ENCODE measurements at regions not wholly inside any gene's neighbourhood (a gene's known extent, or its start where the extent isn't known, plus 50 kb on each side); places are given as distances from the start of the nearest gene placed in this dataset.
"Not testable (repeated sequence)": the region's sequence is repeated elsewhere in the genome, so short reads cannot be mapped to it uniquely, and the experiment has no call there.

DNA sequence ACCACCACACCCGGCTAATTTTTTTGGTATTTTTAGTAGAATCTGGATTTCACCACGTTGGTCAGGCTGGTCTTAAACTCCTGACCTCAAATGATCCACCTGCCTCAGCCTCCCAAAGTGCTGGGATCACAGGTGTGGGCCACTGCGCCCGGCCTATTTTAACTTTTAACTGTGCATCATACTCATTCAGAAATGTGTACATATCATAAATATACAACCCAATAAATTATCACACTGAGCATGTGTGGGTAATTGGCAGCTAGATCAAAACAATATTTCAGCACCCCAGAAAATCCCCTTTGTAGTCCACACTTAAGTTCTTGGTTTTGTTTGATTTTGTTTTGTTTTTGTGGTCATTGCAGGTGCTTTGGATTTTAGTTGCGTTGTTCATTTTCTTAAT is 228.9 kb upstream of the ZNF217 start:
- no peak overlapping the region for H3K4me3 ChIP-seq (ENCODE audit: low read length)
- TF ChIP-seq, protein P1, sequence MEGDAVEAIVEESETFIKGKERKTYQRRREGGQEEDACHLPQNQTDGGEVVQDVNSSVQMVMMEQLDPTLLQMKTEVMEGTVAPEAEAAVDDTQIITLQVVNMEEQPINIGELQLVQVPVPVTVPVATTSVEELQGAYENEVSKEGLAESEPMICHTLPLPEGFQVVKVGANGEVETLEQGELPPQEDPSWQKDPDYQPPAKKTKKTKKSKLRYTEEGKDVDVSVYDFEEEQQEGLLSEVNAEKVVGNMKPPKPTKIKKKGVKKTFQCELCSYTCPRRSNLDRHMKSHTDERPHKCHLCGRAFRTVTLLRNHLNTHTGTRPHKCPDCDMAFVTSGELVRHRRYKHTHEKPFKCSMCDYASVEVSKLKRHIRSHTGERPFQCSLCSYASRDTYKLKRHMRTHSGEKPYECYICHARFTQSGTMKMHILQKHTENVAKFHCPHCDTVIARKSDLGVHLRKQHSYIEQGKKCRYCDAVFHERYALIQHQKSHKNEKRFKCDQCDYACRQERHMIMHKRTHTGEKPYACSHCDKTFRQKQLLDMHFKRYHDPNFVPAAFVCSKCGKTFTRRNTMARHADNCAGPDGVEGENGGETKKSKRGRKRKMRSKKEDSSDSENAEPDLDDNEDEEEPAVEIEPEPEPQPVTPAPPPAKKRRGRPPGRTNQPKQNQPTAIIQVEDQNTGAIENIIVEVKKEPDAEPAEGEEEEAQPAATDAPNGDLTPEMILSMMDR (IDR thresholded peaks at IDR 0.05; ENCODE audit: insufficient read depth, low read depth, low read length, missing control alignments): no peak
- no peak for DNase-seq (ENCODE audit: low read depth)

DNA sequence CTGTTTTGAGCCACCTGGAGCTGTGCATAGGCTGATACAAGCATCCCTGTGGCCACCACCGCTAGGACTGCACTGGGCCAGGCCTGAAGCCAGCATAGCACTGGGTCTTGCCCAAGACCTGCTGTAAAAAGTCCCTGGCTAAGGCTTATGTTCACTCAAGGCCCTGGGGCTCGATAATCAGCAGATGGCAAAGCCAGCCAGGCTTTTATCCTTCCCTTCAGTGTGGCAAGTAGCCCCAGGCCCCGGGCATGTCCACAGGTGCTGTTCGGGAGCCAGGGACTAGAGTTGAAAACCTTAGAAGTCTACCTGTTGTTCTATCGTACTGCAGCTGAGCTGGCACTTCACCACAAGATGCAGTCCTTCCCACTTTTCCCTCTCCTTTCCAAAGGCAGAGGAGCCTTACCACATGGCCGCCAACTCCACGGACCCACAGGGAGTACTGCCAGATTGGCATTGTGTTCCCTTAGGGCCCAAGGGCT is 226.4 kb upstream of the ZNF217 start:
- no peak overlapping the region for H3K4me3 ChIP-seq (ENCODE audit: low read length)
- TF ChIP-seq, protein P1 (IDR thresholded peaks at IDR 0.05; ENCODE audit: insufficient read depth, low read depth, low read length, missing control alignments): no peak
- peak; percentile 32 for DNase-seq (ENCODE audit: low read depth)

DNA sequence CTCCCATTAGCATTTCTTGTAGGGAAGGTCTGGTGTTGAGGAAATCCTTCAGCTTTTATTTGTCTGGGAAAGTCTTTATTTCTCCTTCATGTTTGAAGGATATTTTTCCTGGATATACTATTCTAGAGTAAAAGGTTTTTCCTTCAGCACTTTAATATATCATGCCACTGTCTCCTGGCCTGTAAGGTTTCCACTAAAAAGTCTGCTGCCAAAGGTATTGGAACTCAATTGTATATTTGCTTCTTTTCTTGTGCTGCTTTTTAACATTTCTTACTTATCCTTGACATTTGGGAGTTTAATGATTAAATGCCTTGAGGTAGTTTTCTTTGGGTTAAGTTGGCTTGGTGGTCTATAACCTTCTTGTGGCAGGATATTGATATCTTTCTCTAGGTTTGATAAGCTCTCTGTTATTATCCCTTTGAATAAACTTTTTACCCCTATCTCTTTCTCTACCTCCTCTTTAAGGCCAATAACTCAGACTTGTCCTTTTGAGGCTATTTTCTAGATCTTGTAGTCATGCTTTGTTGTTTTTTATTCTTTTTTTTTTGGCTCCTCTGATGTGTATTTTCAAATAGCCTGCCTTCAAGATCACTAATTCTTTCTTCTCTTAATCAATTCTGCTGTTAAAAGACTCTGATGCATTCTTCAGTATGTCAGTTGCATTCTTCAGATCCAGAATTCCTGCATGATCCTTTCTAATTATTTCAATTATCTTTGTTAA is 225.0 kb upstream of the ZNF217 start:
- H3K4me3 ChIP-seq (ENCODE audit: low read length): no peak overlapping the region
- no peak for DNase-seq (ENCODE audit: low read depth)
- TF ChIP-seq, protein P1 (IDR thresholded peaks at IDR 0.05; ENCODE audit: insufficient read depth, low read depth, low read length, missing control alignments): no peak

DNA sequence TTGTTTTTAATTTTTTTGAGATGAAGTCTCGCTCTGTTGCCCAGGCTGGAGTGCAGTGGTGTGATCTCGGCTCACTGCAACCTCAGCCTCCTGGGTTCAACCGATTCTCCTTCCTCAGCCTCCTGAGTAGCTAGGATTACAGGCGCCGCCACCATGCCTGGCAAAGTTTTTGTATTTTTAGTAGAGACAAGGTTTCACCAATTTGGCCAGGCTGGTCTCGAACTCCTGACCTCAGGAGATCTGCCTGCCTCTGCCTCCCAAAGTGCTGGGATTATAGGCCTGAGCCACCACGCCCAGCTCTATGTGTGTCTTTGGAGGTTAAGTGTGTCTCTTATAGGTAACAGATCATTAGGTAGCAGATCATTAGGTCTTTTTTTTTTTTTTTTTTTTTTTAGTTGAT is 223.9 kb upstream of the ZNF217 start:
- DNase-seq (ENCODE audit: low read depth): not testable (repeated sequence)

DNA sequence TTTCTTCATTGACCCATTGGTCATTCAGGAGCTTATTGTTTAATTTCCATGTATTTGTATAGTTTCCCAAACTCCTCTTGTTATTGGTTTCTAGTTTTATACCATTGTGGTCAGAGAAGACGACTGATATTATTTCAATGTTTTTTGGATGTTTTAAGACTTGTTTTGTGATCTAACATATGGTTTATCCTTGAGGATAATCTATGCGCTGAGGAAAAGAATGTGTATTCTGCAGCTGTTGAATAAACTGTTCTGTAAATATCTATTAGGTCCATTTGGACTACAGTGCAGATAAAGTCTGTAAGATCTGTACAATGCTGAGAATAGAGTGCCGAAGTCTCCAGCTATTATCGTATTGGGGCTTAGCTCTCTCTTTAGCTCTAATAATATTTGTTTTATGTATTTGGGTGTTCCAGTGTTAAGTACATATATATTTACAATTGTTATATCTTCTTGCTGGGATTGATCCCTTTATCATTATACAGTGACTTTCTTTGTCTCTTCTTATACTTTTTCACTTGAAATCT is 223.3 kb upstream of the ZNF217 start:
- no peak for DNase-seq (ENCODE audit: low read depth)

More for the DNA sequence above, 223.9 kb upstream of the ZNF217 start:
- not testable (repeated sequence) for H3K4me3 ChIP-seq (ENCODE audit: low read length)

DNA sequence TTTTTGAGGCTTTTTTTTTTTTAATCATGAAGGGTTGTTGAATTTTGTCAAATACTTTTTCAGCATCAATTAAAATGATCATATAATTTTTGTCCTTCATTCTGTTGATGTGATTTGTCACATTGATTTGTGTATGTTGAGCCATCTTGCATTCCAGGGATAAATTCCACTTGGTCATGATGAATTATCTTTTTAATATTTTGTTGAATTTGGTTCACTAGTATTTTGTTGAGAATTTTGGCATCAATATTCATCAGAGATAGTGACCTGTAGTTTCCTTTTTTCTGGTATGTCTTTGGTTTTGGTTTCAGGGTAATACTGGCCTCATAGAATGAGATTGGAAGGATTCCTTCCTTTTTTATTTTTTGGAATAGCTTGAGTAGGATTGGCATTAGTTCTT is 221.9 kb upstream of the ZNF217 start:
- DNase-seq (ENCODE audit: low read depth): no peak
- H3K4me3 ChIP-seq (ENCODE audit: low read length): no peak overlapping the region
- TF ChIP-seq, protein P1 (IDR thresholded peaks at IDR 0.05; ENCODE audit: insufficient read depth, low read depth, low read length, missing control alignments): no peak

More for the DNA sequence above, 223.3 kb upstream of the ZNF217 start:
- TF ChIP-seq, protein P1 (IDR thresholded peaks at IDR 0.05; ENCODE audit: insufficient read depth, low read depth, low read length, missing control alignments): no peak
- no peak overlapping the region for H3K4me3 ChIP-seq (ENCODE audit: low read length)

DNA sequence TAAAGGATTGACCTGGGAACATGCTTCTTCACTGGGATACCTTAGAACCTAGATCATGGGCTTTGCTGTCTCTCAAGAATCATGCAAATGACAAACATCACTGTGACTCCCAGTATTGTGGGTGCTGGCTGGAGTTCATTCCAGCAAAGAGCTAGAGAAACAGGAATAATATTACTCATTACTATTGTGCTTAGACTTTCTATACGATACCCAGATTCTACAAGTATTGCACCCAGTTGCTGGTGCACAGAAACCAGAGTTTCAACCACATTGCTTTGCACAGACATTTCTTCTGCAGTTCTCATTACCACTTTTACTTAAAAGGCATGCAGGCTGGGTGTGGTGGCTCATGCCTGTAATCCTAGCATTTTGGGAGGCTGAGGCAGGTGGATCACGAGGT is 220.4 kb upstream of the ZNF217 start:
- TF ChIP-seq, protein P1 (IDR thresholded peaks at IDR 0.05; ENCODE audit: insufficient read depth, low read depth, low read length, missing control alignments): no peak
- peak; percentile 40 for DNase-seq (ENCODE audit: low read depth)
- H3K4me3 ChIP-seq (ENCODE audit: low read length): no peak overlapping the region
